WERI-Rb-1 (cell line): ENCODE measurements at regions not wholly inside any gene's neighbourhood (a gene's known extent, or its start where the extent isn't known, plus 50 kb on each side); places are given as distances from the start of the nearest gene placed in this dataset.

ENCODE experiments used
- DNase-seq: peaks from one replicate; pipeline ENCODE4 v3.0.0-alpha.2; 2020
- H3K27ac ChIP-seq: fragments of 250-450 bp; sonication (Bioruptor Pico); 2 replicates; pipeline ENCODE4 v1.5.1; 2020; ENCODE audit warnings: mild to moderate bottlenecking, moderate library complexity
- H3K27me3 ChIP-seq: fragments of 250-450 bp; sonication (Bioruptor Pico); 2 replicates; pipeline ENCODE4 v1.5.1; 2021; ENCODE audit warnings: mild to moderate bottlenecking, low read depth, moderate library complexity; ENCODE audit not compliant: insufficient read depth, severe bottlenecking
- H3K36me3 ChIP-seq: fragments of 250-450 bp; sonication (Bioruptor Pico); 2 replicates; pipeline ENCODE4 v1.5.1; 2020; ENCODE audit warnings: mild to moderate bottlenecking, moderate library complexity
- H3K4me3 ChIP-seq: 2 replicates; pipeline ENCODE4 v1.5.1; 2011; ENCODE audit warnings: low read depth, mild to moderate bottlenecking, control low read depth, low read length
- H3K9me3 ChIP-seq: fragments of 250-450 bp; sonication (Bioruptor Pico); 2 replicates; pipeline ENCODE4 v1.5.1; 2021; ENCODE audit warnings: mild to moderate bottlenecking, moderate library complexity; ENCODE audit not compliant: severe bottlenecking
- CTCF ChIP-seq: IDR thresholded peaks from 2 replicates; pipeline ENCODE4 v1.5.1; 2011; ENCODE audit warnings: low read depth, mild to moderate bottlenecking, control low read depth, inconsistent platforms, low read length

GRCh38 chr5:61669531-61669930, 337.5 kb downstream of the ZSWIM6 start:
- DNase-seq = no peak
- TF ChIP-seq CTCF = no peak
- H3K36me3 ChIP-seq = no peaks in the 10 kb centered on the region
- no peaks in the 10 kb centered on the region for H3K27me3 ChIP-seq
- no peak overlapping the region for H3K4me3 ChIP-seq
- H3K9me3 ChIP-seq = no peaks in the 10 kb centered on the region
- H3K27ac ChIP-seq = no peak overlapping the region

GRCh38 chr5:61670941-61671340, 338.9 kb downstream of the ZSWIM6 start:
- no peak for DNase-seq

GRCh38 chr5:61673007-61673735, 341.1 kb downstream of the ZSWIM6 start:
- DNase-seq = no peak
- no peak for TF ChIP-seq CTCF

More at GRCh38 chr5:61670941-61671340, 338.9 kb downstream of the ZSWIM6 start:
- Histone ChIP-seq H3K27ac (no peak overlapping the region), H3K27me3 (no peaks in the 10 kb centered on the region), H3K36me3 (no peaks in the 10 kb centered on the region), H3K4me3 (no peak overlapping the region), H3K9me3 (no peaks in the 10 kb centered on the region)
- TF ChIP-seq CTCF = no peak

GRCh38 chr5:61674378-61674777, 342.3 kb downstream of the ZSWIM6 start:
- Histone ChIP-seq H3K9me3 (no peaks in the 10 kb centered on the region), H3K27ac (no peak overlapping the region), H3K27me3 (no peaks in the 10 kb centered on the region), H3K4me3 (no peak overlapping the region), H3K36me3 (no peaks in the 10 kb centered on the region)
- no peak for TF ChIP-seq CTCF
- DNase-seq = no peak

More at GRCh38 chr5:61673007-61673735, 341.1 kb downstream of the ZSWIM6 start:
- H3K27ac ChIP-seq = no peak overlapping the region
- H3K36me3 ChIP-seq = no peaks in the 10 kb centered on the region
- no peaks in the 10 kb centered on the region for H3K27me3 ChIP-seq
- H3K4me3 ChIP-seq = no peak overlapping the region
- H3K9me3 ChIP-seq = no peaks in the 10 kb centered on the region

- no peak for TF ChIP-seq CTCF
- no peak overlapping the region for H3K27ac ChIP-seq
- DNase-seq = no peak
- no peak overlapping the region for H3K4me3 ChIP-seq
- peaks cover 5% of the 10 kb centered on the region for H3K27me3 ChIP-seq
- no peaks in the 10 kb centered on the region for H3K9me3 ChIP-seq
- H3K36me3 ChIP-seq = no peaks in the 10 kb centered on the region
These were observed 343.1 kb downstream of the ZSWIM6 start for GRCh38 chr5:61675015-61675692.
